ENCODE measurements at regions not wholly inside any gene's neighbourhood (a gene's known extent, or its start where the extent isn't known, plus 50 kb on each side); places are given as distances from the start of the nearest gene placed in this dataset.
A peak's percentile ranks its signal among the peaks of the same experiment; 100 is the strongest.
"Not testable (repeated sequence)": the region's sequence is repeated elsewhere in the genome, so short reads cannot be mapped to it uniquely, and the experiment has no call there.

- not testable (repeated sequence) for H4K8ac ChIP-seq (ENCODE audit: low read length); H2BK15ac ChIP-seq (ENCODE audit: low read depth, poor library complexity, severe bottlenecking); H2AK5ac ChIP-seq (ENCODE audit: low read length, severe bottlenecking); H2BK120ac ChIP-seq (ENCODE audit: low read depth, low read length); H4K91ac ChIP-seq (ENCODE audit: low read length); H3K4me3 ChIP-seq (ENCODE audit: insufficient read depth in 1 of 2, low read depth in 1 of 2, low read length in 2 of 2); H3K79me1 ChIP-seq (replicated peaks; ENCODE audit: low read length, poor library complexity, severe bottlenecking); H3K27me3 ChIP-seq (ENCODE audit: control insufficient read depth in 1 of 2, insufficient read depth in 1 of 2, low read length in 2 of 2); H3K14ac ChIP-seq (ENCODE audit: low read length in 2 of 2); H3K27ac ChIP-seq (ENCODE audit: low read length, poor library complexity, severe bottlenecking); H3K36me3 ChIP-seq (ENCODE audit: control insufficient read depth in 1 of 2, insufficient read depth in 2 of 2, low read depth in 1 of 2, low read length in 2 of 2); H3K23ac ChIP-seq (ENCODE audit: low read length in 2 of 2); H3K9ac ChIP-seq (ENCODE audit: low read length); H2BK12ac ChIP-seq (ENCODE audit: low read length in 2 of 2); H3K18ac ChIP-seq (ENCODE audit: low read depth in 1 of 2, low read length in 2 of 2); DNase-seq; H3K9me3 ChIP-seq (ENCODE audit: control insufficient read depth, low read length); H3K4me2 ChIP-seq (ENCODE audit: low read length, poor library complexity, severe bottlenecking); H3K4me1 ChIP-seq (ENCODE audit: control insufficient read depth, insufficient read depth, low read depth, low read length); H3K4ac ChIP-seq (ENCODE audit: low read depth in 1 of 2, low read length in 2 of 2); H2AFZ ChIP-seq (ENCODE audit: low read depth, low read length); H2BK5ac ChIP-seq (ENCODE audit: low read depth, low read length, poor library complexity, severe bottlenecking)
- WGBS = 82% methylated on average over 4 of the region's 4 CpGs
Measured at GRCh38 chr7:65727182-65727581, 145.7 kb upstream of the VKORC1L1 start.

- H3K36me3 ChIP-seq (ENCODE audit: control insufficient read depth in 1 of 2, insufficient read depth in 2 of 2, low read depth in 1 of 2, low read length in 2 of 2) = peaks cover 5 to 6% of the 10 kb centered on the region in 2 experiments
- no peak overlapping the region for H2BK15ac ChIP-seq (ENCODE audit: low read depth, poor library complexity, severe bottlenecking)
- H3K4me1 ChIP-seq (ENCODE audit: control insufficient read depth, insufficient read depth, low read depth, low read length) = peaks cover 5% of the 10 kb centered on the region
- H3K9me3 ChIP-seq (ENCODE audit: control insufficient read depth, low read length) = no peaks in the 10 kb centered on the region
- no peak overlapping the region for H4K91ac ChIP-seq (ENCODE audit: low read length)
- no peak overlapping the region for H2AFZ ChIP-seq (ENCODE audit: low read depth, low read length)
- H2BK120ac ChIP-seq (ENCODE audit: low read depth, low read length) = no peak overlapping the region
- H3K4ac ChIP-seq (ENCODE audit: low read depth in 1 of 2, low read length in 2 of 2) = no peak overlapping the region
- no peak for DNase-seq
- H3K27me3 ChIP-seq (ENCODE audit: control insufficient read depth in 1 of 2, insufficient read depth in 1 of 2, low read length in 2 of 2) = no peaks in the 10 kb centered on the region
- no peak overlapping the region for H3K27ac ChIP-seq (ENCODE audit: low read length, poor library complexity, severe bottlenecking)
- no peak overlapping the region for H3K18ac ChIP-seq (ENCODE audit: low read depth in 1 of 2, low read length in 2 of 2)
- H3K4me2 ChIP-seq (ENCODE audit: low read length, poor library complexity, severe bottlenecking) = peak overlapping the region; percentile 71
- no peak overlapping the region for H2BK12ac ChIP-seq (ENCODE audit: low read length in 2 of 2)
- no peak overlapping the region for H2AK5ac ChIP-seq (ENCODE audit: low read length, severe bottlenecking)
- WGBS = 63% methylated on average over 6 of the region's 7 CpGs
- H3K23ac ChIP-seq (ENCODE audit: low read length in 2 of 2) = no peak overlapping the region
- peaks cover 4% of the 10 kb centered on the region for H3K79me1 ChIP-seq (replicated peaks; ENCODE audit: low read length, poor library complexity, severe bottlenecking)
- peak overlapping the region in 1 of 2 experiments; percentile 59 for H3K4me3 ChIP-seq (ENCODE audit: insufficient read depth in 1 of 2, low read depth in 1 of 2, low read length in 2 of 2)
- peak overlapping the region; percentile 9 for H3K9ac ChIP-seq (ENCODE audit: low read length)
- no peak overlapping the region for H3K14ac ChIP-seq (ENCODE audit: low read length in 2 of 2)
- no peak overlapping the region for H2BK5ac ChIP-seq (ENCODE audit: low read depth, low read length, poor library complexity, severe bottlenecking)
- peak overlapping the region; percentile 84 for H4K8ac ChIP-seq (ENCODE audit: low read length)
Measured at GRCh38 chr7:65731129-65731528, 141.7 kb upstream of the VKORC1L1 start.

GRCh38 chr7:65731562-65732035 lies 141.3 kb upstream of the VKORC1L1 start:
- WGBS = 9% methylated on average over 27 of the region's 27 CpGs
- Histone ChIP-seq H2BK120ac (ENCODE audit: low read depth, low read length) (peak overlapping the region; percentile 19), H3K4me1 (ENCODE audit: control insufficient read depth, insufficient read depth, low read depth, low read length) (peaks cover 5% of the 10 kb centered on the region), H3K36me3 (ENCODE audit: control insufficient read depth in 1 of 2, insufficient read depth in 2 of 2, low read depth in 1 of 2, low read length in 2 of 2) (peaks cover 1 to 3% of the 10 kb centered on the region in 2 experiments), H3K4me3 (ENCODE audit: insufficient read depth in 1 of 2, low read depth in 1 of 2, low read length in 2 of 2) (peak overlapping the region; percentile 45 to 59), H3K4ac (ENCODE audit: low read depth in 1 of 2, low read length in 2 of 2) (no peak overlapping the region), H3K23ac (ENCODE audit: low read length in 2 of 2) (no peak overlapping the region), H4K91ac (ENCODE audit: low read length) (peak overlapping the region; percentile 7), H3K27me3 (ENCODE audit: control insufficient read depth in 1 of 2, insufficient read depth in 1 of 2, low read length in 2 of 2) (no peaks in the 10 kb centered on the region), H2BK15ac (ENCODE audit: low read depth, poor library complexity, severe bottlenecking) (no peak overlapping the region), H2BK12ac (ENCODE audit: low read length in 2 of 2) (no peak overlapping the region), H3K9ac (ENCODE audit: low read length) (peak overlapping the region; percentile 9), H3K4me2 (ENCODE audit: low read length, poor library complexity, severe bottlenecking) (peak overlapping the region; percentile 71), H2AFZ (ENCODE audit: low read depth, low read length) (peak overlapping the region; percentile 60), H4K8ac (ENCODE audit: low read length) (peak overlapping the region; percentile 84), H2AK5ac (ENCODE audit: low read length, severe bottlenecking) (no peak overlapping the region), H3K79me1 (replicated peaks; ENCODE audit: low read length, poor library complexity, severe bottlenecking) (peaks cover 4% of the 10 kb centered on the region), H3K9me3 (ENCODE audit: control insufficient read depth, low read length) (no peaks in the 10 kb centered on the region), H3K14ac (ENCODE audit: low read length in 2 of 2) (peak overlapping the region in 1 of 2 experiments; percentile 1), H2BK5ac (ENCODE audit: low read depth, low read length, poor library complexity, severe bottlenecking) (no peak overlapping the region), H3K18ac (ENCODE audit: low read depth in 1 of 2, low read length in 2 of 2) (peak overlapping the region; percentile 54 to 55), H3K27ac (ENCODE audit: low read length, poor library complexity, severe bottlenecking) (no peak overlapping the region)
- DNase-seq = peak; percentile 53

GRCh38 chr7:65744406-65744805 lies 128.5 kb upstream of the VKORC1L1 start:
- DNase-seq = no peak
- Histone ChIP-seq H3K9ac (ENCODE audit: low read length) (no peak overlapping the region), H2BK12ac (ENCODE audit: low read length in 2 of 2) (peak overlapping the region in 1 of 2 experiments; percentile 7), H3K4me3 (ENCODE audit: insufficient read depth in 1 of 2, low read depth in 1 of 2, low read length in 2 of 2) (no peak overlapping the region), H3K79me1 (replicated peaks; ENCODE audit: low read length, poor library complexity, severe bottlenecking) (peaks cover 13% of the 10 kb centered on the region), H3K27ac (ENCODE audit: low read length, poor library complexity, severe bottlenecking) (no peak overlapping the region), H3K4me1 (ENCODE audit: control insufficient read depth, insufficient read depth, low read depth, low read length) (peaks cover 10% of the 10 kb centered on the region), H4K8ac (ENCODE audit: low read length) (no peak overlapping the region), H3K4me2 (ENCODE audit: low read length, poor library complexity, severe bottlenecking) (no peak overlapping the region), H2BK15ac (ENCODE audit: low read depth, poor library complexity, severe bottlenecking) (no peak overlapping the region), H3K36me3 (ENCODE audit: control insufficient read depth in 1 of 2, insufficient read depth in 2 of 2, low read depth in 1 of 2, low read length in 2 of 2) (peaks cover 4 to 9% of the 10 kb centered on the region in 2 experiments), H3K27me3 (ENCODE audit: control insufficient read depth in 1 of 2, insufficient read depth in 1 of 2, low read length in 2 of 2) (no peaks in the 10 kb centered on the region), H2AFZ (ENCODE audit: low read depth, low read length) (no peak overlapping the region), H2BK5ac (ENCODE audit: low read depth, low read length, poor library complexity, severe bottlenecking) (no peak overlapping the region), H3K18ac (ENCODE audit: low read depth in 1 of 2, low read length in 2 of 2) (peak overlapping the region in 1 of 2 experiments; percentile 6), H3K14ac (ENCODE audit: low read length in 2 of 2) (no peak overlapping the region), H4K91ac (ENCODE audit: low read length) (no peak overlapping the region), H3K4ac (ENCODE audit: low read depth in 1 of 2, low read length in 2 of 2) (no peak overlapping the region), H3K23ac (ENCODE audit: low read length in 2 of 2) (no peak overlapping the region), H2AK5ac (ENCODE audit: low read length, severe bottlenecking) (no peak overlapping the region), H3K9me3 (ENCODE audit: control insufficient read depth, low read length) (no peaks in the 10 kb centered on the region), H2BK120ac (ENCODE audit: low read depth, low read length) (no peak overlapping the region)
- WGBS = 100% methylated on average over 1 of the region's 2 CpGs
